ENCODE measurements at regions not wholly inside any gene's neighbourhood (a gene's known extent, or its start where the extent isn't known, plus 50 kb on each side); places are given as distances from the start of the nearest gene placed in this dataset.

DNA sequence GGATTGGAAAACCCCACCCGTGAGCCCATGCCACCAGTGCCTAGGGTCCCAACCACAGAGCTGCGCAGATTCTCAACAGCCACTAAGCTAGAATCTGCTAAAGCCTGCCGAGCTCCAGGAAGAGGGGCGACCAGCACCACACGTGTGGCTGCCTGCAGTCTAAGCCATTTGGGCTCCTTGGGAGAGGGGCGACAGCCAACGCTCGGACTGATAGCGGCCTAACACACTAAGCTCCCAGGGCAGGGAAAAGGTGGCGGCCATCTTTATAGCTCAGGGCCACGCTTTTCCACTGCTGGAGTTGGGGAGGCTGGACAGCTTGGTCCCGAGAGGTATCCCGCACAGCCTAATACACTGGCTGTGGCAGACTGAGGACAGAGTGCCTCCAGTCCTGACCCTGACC lies 631.8 kb downstream of the CETN3 start:
- DNase-seq: no peak
- TF ChIP-seq, protein P1, sequence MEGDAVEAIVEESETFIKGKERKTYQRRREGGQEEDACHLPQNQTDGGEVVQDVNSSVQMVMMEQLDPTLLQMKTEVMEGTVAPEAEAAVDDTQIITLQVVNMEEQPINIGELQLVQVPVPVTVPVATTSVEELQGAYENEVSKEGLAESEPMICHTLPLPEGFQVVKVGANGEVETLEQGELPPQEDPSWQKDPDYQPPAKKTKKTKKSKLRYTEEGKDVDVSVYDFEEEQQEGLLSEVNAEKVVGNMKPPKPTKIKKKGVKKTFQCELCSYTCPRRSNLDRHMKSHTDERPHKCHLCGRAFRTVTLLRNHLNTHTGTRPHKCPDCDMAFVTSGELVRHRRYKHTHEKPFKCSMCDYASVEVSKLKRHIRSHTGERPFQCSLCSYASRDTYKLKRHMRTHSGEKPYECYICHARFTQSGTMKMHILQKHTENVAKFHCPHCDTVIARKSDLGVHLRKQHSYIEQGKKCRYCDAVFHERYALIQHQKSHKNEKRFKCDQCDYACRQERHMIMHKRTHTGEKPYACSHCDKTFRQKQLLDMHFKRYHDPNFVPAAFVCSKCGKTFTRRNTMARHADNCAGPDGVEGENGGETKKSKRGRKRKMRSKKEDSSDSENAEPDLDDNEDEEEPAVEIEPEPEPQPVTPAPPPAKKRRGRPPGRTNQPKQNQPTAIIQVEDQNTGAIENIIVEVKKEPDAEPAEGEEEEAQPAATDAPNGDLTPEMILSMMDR (IDR thresholded peaks at IDR 0.05; ENCODE audit: control extremely low read depth, extremely low read depth): no peak
- no peak for ATAC-seq (ENCODE audit: insufficient read depth, low FRiP score)
- peaks cover 0 to 15% (median 7%) of the 10 kb centered on the region in 4 donors for H3K9me3 ChIP-seq (ENCODE audit: control insufficient read depth in 4 of 4, insufficient read depth in 3 of 4, low read length in 3 of 4)
- H3K9ac ChIP-seq (ENCODE audit: insufficient read depth in 1 of 2, low read length in 2 of 2): no peak overlapping the region
- no peak overlapping the region for H3K4me3 ChIP-seq
- H3K27me3 ChIP-seq (ENCODE audit: control insufficient read depth in 3 of 3, insufficient read depth in 3 of 3, low read length in 2 of 3): no peaks in the 10 kb centered on the region
- H3K27ac ChIP-seq (ENCODE audit: low read depth in 1 of 2, low read length in 1 of 2): no peak overlapping the region
- no peaks in the 10 kb centered on the region for H3K4me1 ChIP-seq (ENCODE audit: control insufficient read depth in 5 of 5, insufficient read depth in 5 of 5, low read length in 5 of 5)
- 97% methylated on average over 13 of the region's 13 CpGs for WGBS, 2 donors
- H3K36me3 ChIP-seq (ENCODE audit: control insufficient read depth in 4 of 4, insufficient read depth in 4 of 4, low read length in 4 of 4): no peaks in the 10 kb centered on the region

DNA sequence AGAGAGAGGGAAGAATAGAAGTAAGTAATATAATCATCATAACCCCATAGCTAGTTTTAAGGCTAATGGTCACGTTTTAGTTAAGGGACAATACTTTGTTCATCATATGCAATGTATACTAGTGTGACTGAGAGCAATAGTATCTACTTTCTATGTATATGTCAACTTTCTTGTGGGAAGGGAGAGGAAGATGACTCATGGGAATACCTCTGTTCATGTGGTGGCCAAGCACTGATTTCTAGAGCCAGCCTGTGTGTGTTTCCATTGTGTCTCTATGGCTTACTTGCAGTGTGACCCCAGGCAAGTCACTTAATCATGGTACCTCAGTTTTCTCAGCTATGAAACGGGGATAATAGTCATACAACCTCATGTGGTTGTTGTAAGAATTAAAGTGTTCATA lies 639.6 kb downstream of the CETN3 start:
- no peaks in the 10 kb centered on the region for H3K27me3 ChIP-seq (ENCODE audit: control insufficient read depth in 3 of 3, insufficient read depth in 3 of 3, low read length in 2 of 3)
- no peak overlapping the region for H3K27ac ChIP-seq (ENCODE audit: low read depth in 1 of 2, low read length in 1 of 2)
- 74 to 79% methylated on average over 2 of the region's 2 CpGs for WGBS, 2 donors
- DNase-seq (no peak), ATAC-seq (ENCODE audit: insufficient read depth, low FRiP score) (no peak)
- no peak overlapping the region for H3K4me3 ChIP-seq
- TF ChIP-seq, protein P1 (IDR thresholded peaks at IDR 0.05; ENCODE audit: control extremely low read depth, extremely low read depth): no peak
- no peaks in the 10 kb centered on the region for H3K36me3 ChIP-seq (ENCODE audit: control insufficient read depth in 4 of 4, insufficient read depth in 4 of 4, low read length in 4 of 4)
- no peaks in the 10 kb centered on the region for H3K4me1 ChIP-seq (ENCODE audit: control insufficient read depth in 5 of 5, insufficient read depth in 5 of 5, low read length in 5 of 5)
- H3K9ac ChIP-seq (ENCODE audit: insufficient read depth in 1 of 2, low read length in 2 of 2): no peak overlapping the region
- H3K9me3 ChIP-seq (ENCODE audit: control insufficient read depth in 4 of 4, insufficient read depth in 3 of 4, low read length in 3 of 4): peaks cover 0 to under 1% (median 0%) of the 10 kb centered on the region in 4 donors

DNA sequence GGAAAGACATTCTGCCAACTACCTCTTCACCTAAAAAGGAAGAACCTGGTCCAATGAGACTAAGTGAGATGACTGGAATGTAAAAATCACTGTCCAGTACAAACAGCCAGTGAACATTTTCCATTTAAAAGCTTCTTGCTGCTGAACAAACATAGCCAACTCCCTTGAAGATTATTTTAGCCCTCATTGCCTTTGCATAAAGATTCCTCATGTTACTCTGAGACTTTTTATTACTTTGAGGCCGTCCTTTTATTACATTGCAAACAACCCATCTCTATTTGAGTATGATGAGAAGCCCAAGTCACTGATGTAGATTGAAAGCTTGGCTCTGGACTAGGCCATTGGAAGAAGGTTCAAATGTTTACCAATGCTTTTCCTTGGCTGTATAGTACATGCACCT lies 649.8 kb downstream of the CETN3 start:
- Histone ChIP-seq H3K36me3 (ENCODE audit: control insufficient read depth in 4 of 4, insufficient read depth in 4 of 4, low read length in 4 of 4) (no peaks in the 10 kb centered on the region), H3K4me1 (ENCODE audit: control insufficient read depth in 5 of 5, insufficient read depth in 5 of 5, low read length in 5 of 5) (no peaks in the 10 kb centered on the region), H3K4me3 (no peak overlapping the region), H3K27me3 (ENCODE audit: control insufficient read depth in 3 of 3, insufficient read depth in 3 of 3, low read length in 2 of 3) (no peaks in the 10 kb centered on the region), H3K27ac (ENCODE audit: low read depth in 1 of 2, low read length in 1 of 2) (no peak overlapping the region), H3K9ac (ENCODE audit: insufficient read depth in 1 of 2, low read length in 2 of 2) (no peak overlapping the region), H3K9me3 (ENCODE audit: control insufficient read depth in 4 of 4, insufficient read depth in 3 of 4, low read length in 3 of 4) (no peaks in the 10 kb centered on the region)
- no peak for ATAC-seq (ENCODE audit: insufficient read depth, low FRiP score)
- no peak for DNase-seq
- 69 to 82% methylated on average over 1 of the region's 1 CpG for WGBS, 2 donors
- TF ChIP-seq, protein P1 (IDR thresholded peaks at IDR 0.05; ENCODE audit: control extremely low read depth, extremely low read depth): no peak

DNA sequence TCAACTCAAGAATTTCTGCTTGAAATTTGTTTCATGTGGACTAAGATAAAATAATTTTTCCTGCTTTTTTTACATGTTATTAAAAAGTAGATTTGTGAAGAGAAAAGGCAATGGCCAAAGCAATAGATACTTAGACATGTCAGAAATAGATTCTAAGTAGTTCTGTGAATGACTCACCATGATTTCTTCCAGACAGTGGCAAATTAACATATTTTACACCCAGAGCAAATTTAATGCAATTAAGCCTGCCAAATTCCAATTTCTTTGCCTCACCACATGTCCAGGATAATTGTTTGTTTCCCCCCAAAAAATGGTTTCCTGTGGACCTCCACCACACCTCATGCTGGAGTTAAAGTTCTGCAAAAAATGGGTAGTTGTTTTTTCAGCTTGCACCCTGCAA lies 651.4 kb downstream of the CETN3 start:
- H3K27ac ChIP-seq (ENCODE audit: low read depth in 1 of 2, low read length in 1 of 2): no peak overlapping the region
- ATAC-seq (ENCODE audit: insufficient read depth, low FRiP score): no peak

More for the DNA sequence above, 651.4 kb downstream of the CETN3 start:
- H3K27me3 ChIP-seq (ENCODE audit: control insufficient read depth in 3 of 3, insufficient read depth in 3 of 3, low read length in 2 of 3): no peaks in the 10 kb centered on the region
- no peaks in the 10 kb centered on the region for H3K9me3 ChIP-seq (ENCODE audit: control insufficient read depth in 4 of 4, insufficient read depth in 3 of 4, low read length in 3 of 4)
- H3K36me3 ChIP-seq (ENCODE audit: control insufficient read depth in 4 of 4, insufficient read depth in 4 of 4, low read length in 4 of 4): no peaks in the 10 kb centered on the region
- TF ChIP-seq, protein P1 (IDR thresholded peaks at IDR 0.05; ENCODE audit: control extremely low read depth, extremely low read depth): no peak
- DNase-seq: no peak
- no peak overlapping the region for H3K4me3 ChIP-seq
- no peak overlapping the region for H3K9ac ChIP-seq (ENCODE audit: insufficient read depth in 1 of 2, low read length in 2 of 2)
- no peaks in the 10 kb centered on the region for H3K4me1 ChIP-seq (ENCODE audit: control insufficient read depth in 5 of 5, insufficient read depth in 5 of 5, low read length in 5 of 5)

All from lung (tissue), 11 donors.